Endothelial cell of umbilical vein (primary cell): ENCODE measurements at regions not wholly inside any gene's neighbourhood (a gene's known extent, or its start where the extent isn't known, plus 50 kb on each side); places are given as distances from the start of the nearest gene placed in this dataset.
A peak's percentile ranks its signal among the peaks of the same experiment; 100 is the strongest.

Experiments
- BruUV-seq: library from RNA; stranded (reverse); fragments of 400-500 nt; replicated peaks from 2 replicates; lab custom pipeline; 2021; lab: Mats Ljungman, UMichigan
- CTCF ChIA-PET: fragments of 300-600, 350-600 bp; sonication (Branson Sonifier 250); formaldehyde crosslinking; loops from one replicate; lab custom pipeline; 2021; ENCODE audit warnings: antibody characterized with exemption, inconsistent platforms; lab: Charles Lee
- POLR2A ChIA-PET: fragments of 300-600, 350-600 bp; sonication (Branson Sonifier 250); formaldehyde crosslinking; loops from one replicate; lab custom pipeline; 2021; ENCODE audit warnings: antibody characterized with exemption, inconsistent platforms; lab: Charles Lee
- DNase-seq: peaks from one replicate; pipeline ENCODE4 v3.0.0-alpha.2; 2011; ENCODE audit warnings: low read depth, low spot score
- FAIRE-seq: peaks from 2 replicates; lab custom pipeline; 2011; peaks lifted over from hg19 to GRCh38; lab: Jason Lieb, UNC
- H2AFZ ChIP-seq: 2 replicates; pipeline ENCODE4 v1.6.0; 2012; ENCODE audit warnings: low read depth, low read length, control low read depth, inconsistent platforms
- H3K27ac ChIP-seq: 2 replicates; pipeline ENCODE4 v1.5.1; 2011; ENCODE audit warnings: low read depth, mild to moderate bottlenecking, control low read depth, low read length, moderate library complexity; ENCODE audit not compliant: insufficient read depth
- H3K27me3 ChIP-seq, 2 experiments: 2 replicates each; pipeline versions ENCODE4 v1.6.0 to v1.6.1; 2011; ENCODE audit warnings: low read length in 2 of 2, mixed read lengths in 1 of 2; ENCODE audit not compliant: control insufficient read depth in 2 of 2, insufficient read depth in 2 of 2
- H3K36me3 ChIP-seq, 2 experiments: 2 replicates in 1 of 2; 3 replicates in 1 of 2; pipeline ENCODE4 v1.5.1; 2011; ENCODE audit warnings: low read length in 2 of 2, mild to moderate bottlenecking in 1 of 2, moderate library complexity in 1 of 2; ENCODE audit not compliant: control insufficient read depth in 2 of 2, insufficient read depth in 2 of 2; ENCODE audit errors: extremely low read depth in 1 of 2
- H3K4me1 ChIP-seq: 3 replicates; pipeline ENCODE4 v1.5.1; 2011; ENCODE audit warnings: mild to moderate bottlenecking, low read length; ENCODE audit not compliant: control insufficient read depth, insufficient read depth; ENCODE audit errors: extremely low read depth
- H3K4me2 ChIP-seq: 2 replicates; pipeline ENCODE4 v1.6.1; 2011; ENCODE audit warnings: low read length, control low read depth, mixed read lengths; ENCODE audit not compliant: insufficient read depth
- H3K4me3 ChIP-seq, 3 experiments: fragments of 200-600 bp in 1 of 3; sonication (generic), shearing (Covaris generic) in 1 of 3; replicated peaks in 1 of 3; 2 replicates each; pipeline ENCODE4 v1.5.1; 2011 to 2016; ENCODE audit warnings: control low read depth in 3 of 3, low read length in 3 of 3, mild to moderate bottlenecking in 2 of 3, inconsistent platforms in 1 of 3, low read depth in 1 of 3, moderate library complexity in 1 of 3; ENCODE audit not compliant: insufficient read depth in 1 of 3
- H3K79me2 ChIP-seq: 2 replicates; pipeline ENCODE4 v1.6.0; 2012; ENCODE audit warnings: low read length, inconsistent platforms; ENCODE audit not compliant: control insufficient read depth, insufficient read depth
- H3K9ac ChIP-seq: replicated peaks from 2 replicates; pipeline ENCODE3; 2011; ENCODE audit warnings: low read length, control low read depth; ENCODE audit not compliant: insufficient read depth; ENCODE audit errors: extremely low read depth
- H3K9me1 ChIP-seq: replicated peaks from 3 replicates; pipeline ENCODE4 v1.6.0; 2011; ENCODE audit warnings: mild to moderate bottlenecking, low read length; ENCODE audit not compliant: control insufficient read depth, insufficient read depth; ENCODE audit errors: extremely low read depth
- H3K9me3 ChIP-seq: replicated peaks from 2 replicates; pipeline ENCODE4 v1.5.1; 2012; ENCODE audit warnings: low read length, inconsistent platforms; ENCODE audit not compliant: control insufficient read depth, insufficient read depth
- H4K20me1 ChIP-seq: replicated peaks from 2 replicates; pipeline ENCODE3; 2011; ENCODE audit warnings: mild to moderate bottlenecking, low read length; ENCODE audit not compliant: control insufficient read depth, insufficient read depth; ENCODE audit errors: extremely low read depth
- EZH2 ChIP-seq: IDR thresholded peaks from 2 replicates; pipeline ENCODE4 v1.6.1; 2012; ENCODE audit warnings: borderline replicate concordance, low read depth, mild to moderate bottlenecking, moderate library complexity, low read length, inconsistent platforms; ENCODE audit not compliant: severe bottlenecking
- FOS ChIP-seq: IDR thresholded peaks from 2 replicates; pipeline ENCODE4 v1.6.1; 2011; ENCODE audit warnings: mild to moderate bottlenecking, low read length, moderate library complexity, borderline replicate concordance; ENCODE audit not compliant: insufficient read depth
- GATA2 ChIP-seq: IDR thresholded peaks from 2 replicates; pipeline ENCODE4 v1.7.0; 2011; ENCODE audit warnings: low read depth, mild to moderate bottlenecking, moderate library complexity, mixed read lengths, low read length; ENCODE audit not compliant: insufficient read length, insufficient read depth
- JUN ChIP-seq: IDR thresholded peaks from 2 replicates; pipeline ENCODE4 v1.6.1; 2011; ENCODE audit warnings: borderline replicate concordance, low read depth; ENCODE audit not compliant: insufficient read length, insufficient read depth
- MYC ChIP-seq: IDR thresholded peaks from one replicate; pipeline ENCODE4 v1.6.1; 2011; ENCODE audit warnings: mild to moderate bottlenecking, low read depth, low read length
- POLR2A ChIP-seq: IDR thresholded peaks from 2 replicates; pipeline ENCODE4 v1.6.1; 2012; ENCODE audit warnings: low read depth, mild to moderate bottlenecking, control low read depth, low read length
- POLR2AphosphoS5 ChIP-seq: IDR thresholded peaks from 2 replicates; pipeline ENCODE4 v1.6.1; 2012; ENCODE audit warnings: low read depth, mild to moderate bottlenecking, control low read depth, low read length, moderate library complexity; ENCODE audit not compliant: insufficient read depth
- dilution Hi-C: fragments of 300-500 bp; cut with MboI; formaldehyde crosslinking; loops from one replicate; pipeline ENCODE4 v1.15.0; 2019; ENCODE audit warnings: low sequenced_read_pairs; ENCODE audit not compliant: extremely low pct_ligation_motif_present
- intact Hi-C: fragments of 100-400 bp; cut with micrococcal nuclease; formaldehyde crosslinking; loops from one replicate; pipeline ENCODE4 v1.10.0; 2022
- TF ChIP-seq, protein P1 (sequence below), 2 donors: IDR thresholded peaks; 1 replicate in 1 of 2; 2 replicates in 1 of 2; pipeline ENCODE4 v1.5.1; 2011; ENCODE audit warnings: low read length in 2 of 2, mild to moderate bottlenecking in 2 of 2, moderate library complexity in 2 of 2, control low read depth in 1 of 2, inconsistent platforms in 1 of 2, low read depth in 1 of 2; ENCODE audit not compliant: insufficient read depth in 1 of 2; ENCODE audit errors: extremely low read depth in 1 of 2
- TF ChIP-seq, protein P2 (sequence below): IDR thresholded peaks from 2 replicates; pipeline ENCODE4 v1.6.1; 2011; ENCODE audit not compliant: insufficient read depth, insufficient read length

DNA sequence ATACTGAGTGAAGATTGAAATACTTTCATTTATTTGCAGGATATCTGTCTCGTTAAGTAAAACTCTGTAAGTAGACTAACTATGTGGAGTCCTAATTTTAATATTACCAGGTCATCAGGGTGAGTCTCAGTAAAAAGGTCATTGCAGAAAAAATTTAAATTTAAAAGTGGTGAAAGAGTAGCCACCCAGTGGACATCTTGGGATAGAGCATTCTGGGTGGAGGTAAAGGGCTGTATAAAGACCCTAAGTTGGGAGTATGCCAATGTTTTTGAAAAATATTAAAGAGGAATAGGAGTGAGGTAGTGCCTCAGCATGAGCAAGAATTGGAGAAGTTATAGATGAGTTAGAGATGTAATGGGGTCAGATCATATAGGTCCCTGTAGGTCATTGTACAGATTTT is 145.5 kb downstream of the HMHB1 start:
- H3K79me2 ChIP-seq = no peaks in the 10 kb centered on the region
- H3K4me1 ChIP-seq = peaks cover 9% of the 10 kb centered on the region
- no peak overlapping the region for H3K4me2 ChIP-seq
- no peak for TF ChIP-seq POLR2AphosphoS5
- TF ChIP-seq, protein P1, sequence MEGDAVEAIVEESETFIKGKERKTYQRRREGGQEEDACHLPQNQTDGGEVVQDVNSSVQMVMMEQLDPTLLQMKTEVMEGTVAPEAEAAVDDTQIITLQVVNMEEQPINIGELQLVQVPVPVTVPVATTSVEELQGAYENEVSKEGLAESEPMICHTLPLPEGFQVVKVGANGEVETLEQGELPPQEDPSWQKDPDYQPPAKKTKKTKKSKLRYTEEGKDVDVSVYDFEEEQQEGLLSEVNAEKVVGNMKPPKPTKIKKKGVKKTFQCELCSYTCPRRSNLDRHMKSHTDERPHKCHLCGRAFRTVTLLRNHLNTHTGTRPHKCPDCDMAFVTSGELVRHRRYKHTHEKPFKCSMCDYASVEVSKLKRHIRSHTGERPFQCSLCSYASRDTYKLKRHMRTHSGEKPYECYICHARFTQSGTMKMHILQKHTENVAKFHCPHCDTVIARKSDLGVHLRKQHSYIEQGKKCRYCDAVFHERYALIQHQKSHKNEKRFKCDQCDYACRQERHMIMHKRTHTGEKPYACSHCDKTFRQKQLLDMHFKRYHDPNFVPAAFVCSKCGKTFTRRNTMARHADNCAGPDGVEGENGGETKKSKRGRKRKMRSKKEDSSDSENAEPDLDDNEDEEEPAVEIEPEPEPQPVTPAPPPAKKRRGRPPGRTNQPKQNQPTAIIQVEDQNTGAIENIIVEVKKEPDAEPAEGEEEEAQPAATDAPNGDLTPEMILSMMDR (IDR thresholded peaks at IDR 0.05; ENCODE audit: extremely low read depth in 1 of 2, insufficient read depth in 1 of 2, low read depth in 1 of 2, low read length in 2 of 2) = peak in 1 of 2 donors; percentile 5
- no peaks in the 10 kb centered on the region for H3K9me1 ChIP-seq
- BruUV-seq = no TSS peak
- no peaks in the 10 kb centered on the region for H3K27me3 ChIP-seq
- H3K36me3 ChIP-seq = no peaks in the 10 kb centered on the region
- H3K9ac ChIP-seq = no peak overlapping the region
- H3K9me3 ChIP-seq = no peaks in the 10 kb centered on the region
- no peaks in the 10 kb centered on the region for H4K20me1 ChIP-seq
- CTCF ChIA-PET = interaction anchor here (0.8 to 1.7 kb wide), 3 partner anchors 27 to 185 kb away, joined by 3 to 5 read pairs (median 3); no protein-coding TSS in a partner anchor
- POLR2A ChIA-PET = no interaction called here
- no peak overlapping the region for H2AFZ ChIP-seq
- dilution Hi-C loops = no loop called here
- intact Hi-C loops = no loop called here
- FAIRE-seq (no peak), DNase-seq (no peak)
- no peak overlapping the region for H3K4me3 ChIP-seq
- no peak overlapping the region for H3K27ac ChIP-seq

DNA sequence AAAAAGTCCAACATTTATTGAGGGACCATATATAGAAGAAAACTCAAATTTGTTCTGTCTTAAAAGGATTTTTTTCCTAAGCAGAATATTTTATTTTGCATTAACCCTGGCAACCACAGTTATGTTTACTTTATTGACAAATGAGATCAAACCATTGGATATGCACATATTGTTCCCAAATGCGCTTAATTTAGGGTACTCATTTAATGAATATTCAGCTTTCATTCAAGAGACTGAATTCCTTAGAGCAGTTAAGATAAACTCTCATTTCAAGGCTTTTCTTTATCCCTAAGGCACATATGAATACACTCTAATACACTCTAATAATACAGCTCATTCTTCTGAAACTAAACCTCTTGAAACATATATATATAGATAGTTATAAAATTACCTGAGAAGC is 150.2 kb downstream of the HMHB1 start:
- Histone ChIP-seq H2AFZ (no peak overlapping the region), H3K4me1 (peaks cover 9% of the 10 kb centered on the region), H3K27me3 (no peaks in the 10 kb centered on the region), H3K9me3 (no peaks in the 10 kb centered on the region), H3K79me2 (no peaks in the 10 kb centered on the region), H3K9ac (no peak overlapping the region), H3K27ac (no peak overlapping the region), H3K9me1 (no peaks in the 10 kb centered on the region), H4K20me1 (no peaks in the 10 kb centered on the region), H3K36me3 (no peaks in the 10 kb centered on the region), H3K4me2 (no peak overlapping the region), H3K4me3 (no peak overlapping the region)
- dilution Hi-C loops = no loop called here
- ChIA-PET POLR2A (no interaction called here), CTCF (interaction anchor here (1.1 to 1.6 kb wide), 3 partner anchors 16 to 180 kb away, joined by 3 to 5 read pairs (median 4); no protein-coding TSS in a partner anchor)
- intact Hi-C loops = no loop called here
- no TSS peak for BruUV-seq
- FAIRE-seq = no peak
- TF ChIP-seq GATA2 (no peak), POLR2AphosphoS5 (no peak), EZH2 (no peak), POLR2A (no peak), JUN (no peak), FOS (no peak), MYC (no peak)
- TF ChIP-seq, protein P1 (IDR thresholded peaks at IDR 0.05; ENCODE audit: extremely low read depth in 1 of 2, insufficient read depth in 1 of 2, low read depth in 1 of 2, low read length in 2 of 2) = no peak
- TF ChIP-seq, protein P2, sequence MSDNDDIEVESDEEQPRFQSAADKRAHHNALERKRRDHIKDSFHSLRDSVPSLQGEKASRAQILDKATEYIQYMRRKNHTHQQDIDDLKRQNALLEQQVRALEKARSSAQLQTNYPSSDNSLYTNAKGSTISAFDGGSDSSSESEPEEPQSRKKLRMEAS = no peak
- no peak for DNase-seq
